ENCODE measurements at regions not wholly inside any gene's neighbourhood (a gene's known extent, or its start where the extent isn't known, plus 50 kb on each side); places are given as distances from the start of the nearest gene placed in this dataset.

DNA sequence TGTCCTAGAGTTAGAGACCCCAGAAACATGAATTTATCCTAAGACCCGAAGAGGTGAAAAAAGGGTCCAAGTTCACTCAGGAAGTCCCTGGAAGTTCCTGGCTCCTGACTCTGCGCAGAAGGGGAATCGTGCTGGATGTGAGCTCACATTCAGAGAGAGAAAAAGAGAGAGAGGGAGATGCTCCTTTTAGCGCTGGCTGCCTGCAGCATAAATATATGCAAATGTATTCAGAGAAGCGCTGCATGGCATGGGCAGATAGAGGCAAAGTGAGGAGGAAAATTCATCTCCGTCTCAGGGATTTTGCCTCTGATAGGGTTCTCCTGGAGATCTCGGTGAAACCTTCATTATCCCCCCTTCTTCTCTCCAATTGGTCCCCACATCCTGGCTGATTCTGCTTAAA, 517.2 kb downstream of the MN1 start:
- no peak for TF ChIP-seq TAF1 (IDR thresholded peaks at IDR 0.05; ENCODE audit: borderline replicate concordance, insufficient read depth, low read length)
- TF ChIP-seq SIN3A (IDR thresholded peaks at IDR 0.05; ENCODE audit: borderline replicate concordance, insufficient read depth, low read length) = no peak
- TF ChIP-seq POLR2AphosphoS5 (IDR thresholded peaks at IDR 0.05; ENCODE audit: low read depth, low read length) = no peak
- no peak for TF ChIP-seq FOXP2 (optimal IDR thresholded peaks at IDR 0.05; ENCODE audit: borderline replicate concordance, extremely low read depth, extremely low read length, insufficient read depth)
- TF ChIP-seq, protein P1, sequence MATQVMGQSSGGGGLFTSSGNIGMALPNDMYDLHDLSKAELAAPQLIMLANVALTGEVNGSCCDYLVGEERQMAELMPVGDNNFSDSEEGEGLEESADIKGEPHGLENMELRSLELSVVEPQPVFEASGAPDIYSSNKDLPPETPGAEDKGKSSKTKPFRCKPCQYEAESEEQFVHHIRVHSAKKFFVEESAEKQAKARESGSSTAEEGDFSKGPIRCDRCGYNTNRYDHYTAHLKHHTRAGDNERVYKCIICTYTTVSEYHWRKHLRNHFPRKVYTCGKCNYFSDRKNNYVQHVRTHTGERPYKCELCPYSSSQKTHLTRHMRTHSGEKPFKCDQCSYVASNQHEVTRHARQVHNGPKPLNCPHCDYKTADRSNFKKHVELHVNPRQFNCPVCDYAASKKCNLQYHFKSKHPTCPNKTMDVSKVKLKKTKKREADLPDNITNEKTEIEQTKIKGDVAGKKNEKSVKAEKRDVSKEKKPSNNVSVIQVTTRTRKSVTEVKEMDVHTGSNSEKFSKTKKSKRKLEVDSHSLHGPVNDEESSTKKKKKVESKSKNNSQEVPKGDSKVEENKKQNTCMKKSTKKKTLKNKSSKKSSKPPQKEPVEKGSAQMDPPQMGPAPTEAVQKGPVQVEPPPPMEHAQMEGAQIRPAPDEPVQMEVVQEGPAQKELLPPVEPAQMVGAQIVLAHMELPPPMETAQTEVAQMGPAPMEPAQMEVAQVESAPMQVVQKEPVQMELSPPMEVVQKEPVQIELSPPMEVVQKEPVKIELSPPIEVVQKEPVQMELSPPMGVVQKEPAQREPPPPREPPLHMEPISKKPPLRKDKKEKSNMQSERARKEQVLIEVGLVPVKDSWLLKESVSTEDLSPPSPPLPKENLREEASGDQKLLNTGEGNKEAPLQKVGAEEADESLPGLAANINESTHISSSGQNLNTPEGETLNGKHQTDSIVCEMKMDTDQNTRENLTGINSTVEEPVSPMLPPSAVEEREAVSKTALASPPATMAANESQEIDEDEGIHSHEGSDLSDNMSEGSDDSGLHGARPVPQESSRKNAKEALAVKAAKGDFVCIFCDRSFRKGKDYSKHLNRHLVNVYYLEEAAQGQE (IDR thresholded peaks at IDR 0.05; ENCODE audit: insufficient read depth in 1 of 2, low read depth in 2 of 2, low read length in 2 of 2) = no peak

DNA sequence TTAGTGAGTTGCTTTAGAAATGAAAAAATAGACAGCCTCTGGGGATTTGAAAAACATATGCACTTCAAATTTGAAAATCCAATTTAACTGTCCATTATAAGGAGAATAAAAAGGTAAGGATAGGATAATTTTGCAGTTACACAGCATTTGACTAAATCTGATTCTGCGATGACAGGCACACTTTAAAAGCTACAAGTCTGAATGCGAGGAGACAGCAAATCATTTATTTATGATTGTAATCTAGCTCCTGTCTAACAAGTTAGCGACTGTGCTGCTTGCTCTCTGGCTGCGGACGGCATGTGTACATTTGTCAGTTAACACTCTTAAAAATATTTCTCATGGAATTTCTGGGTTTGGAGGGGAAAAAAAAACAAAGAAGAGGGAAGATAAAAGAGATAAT, 514.8 kb downstream of the MN1 start:
- TF ChIP-seq TAF1 (IDR thresholded peaks at IDR 0.05; ENCODE audit: borderline replicate concordance, insufficient read depth, low read length) (no peak), FOXP2 (optimal IDR thresholded peaks at IDR 0.05; ENCODE audit: borderline replicate concordance, extremely low read depth, extremely low read length, insufficient read depth) (no peak), POLR2AphosphoS5 (IDR thresholded peaks at IDR 0.05; ENCODE audit: low read depth, low read length) (no peak), SIN3A (IDR thresholded peaks at IDR 0.05; ENCODE audit: borderline replicate concordance, insufficient read depth, low read length) (no peak)
- TF ChIP-seq, protein P1 (IDR thresholded peaks at IDR 0.05; ENCODE audit: insufficient read depth in 1 of 2, low read depth in 2 of 2, low read length in 2 of 2) = no peak

DNA sequence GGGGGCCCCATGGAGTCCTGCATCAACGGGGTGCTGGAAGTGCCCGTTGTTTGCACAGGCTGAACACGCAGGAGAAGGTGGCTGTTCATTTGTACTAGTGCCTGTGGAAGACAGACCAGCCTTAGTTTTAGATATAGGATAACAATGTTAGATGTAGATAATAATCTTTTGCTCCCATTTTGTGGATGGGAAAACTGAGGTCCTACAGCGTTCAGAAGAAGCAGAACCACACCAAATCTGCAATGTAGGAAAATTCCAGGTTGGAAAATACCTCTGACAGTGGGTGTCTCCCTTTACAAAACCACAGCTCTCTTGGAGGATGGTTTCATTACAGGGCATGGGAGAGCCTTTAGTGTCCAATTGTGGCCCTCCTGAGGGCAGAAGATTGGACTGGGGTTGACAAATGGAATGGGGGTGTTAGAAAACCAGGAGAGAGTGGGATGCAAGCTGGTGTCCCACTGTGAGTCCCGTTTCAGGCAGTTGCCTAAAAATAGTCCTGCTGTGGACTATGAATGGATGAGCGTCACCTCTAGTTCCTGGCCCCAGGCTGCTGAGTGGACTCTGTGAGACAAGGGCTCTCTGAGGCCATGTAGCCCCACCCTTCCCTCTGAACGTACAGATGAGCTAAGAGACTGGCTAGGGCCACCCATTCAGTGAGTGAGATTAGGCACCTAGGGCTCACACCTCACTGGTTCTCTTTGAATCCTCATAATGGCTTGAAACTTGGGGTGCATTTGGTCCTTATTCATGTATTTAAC, 508.8 kb downstream of the MN1 start:
- TF ChIP-seq, protein P1 (IDR thresholded peaks at IDR 0.05; ENCODE audit: insufficient read depth in 1 of 2, low read depth in 2 of 2, low read length in 2 of 2) = no peak
- TF ChIP-seq TAF1 (IDR thresholded peaks at IDR 0.05; ENCODE audit: borderline replicate concordance, insufficient read depth, low read length) (no peak), FOXP2 (optimal IDR thresholded peaks at IDR 0.05; ENCODE audit: borderline replicate concordance, extremely low read depth, extremely low read length, insufficient read depth) (no peak), SIN3A (IDR thresholded peaks at IDR 0.05; ENCODE audit: borderline replicate concordance, insufficient read depth, low read length) (no peak), POLR2AphosphoS5 (IDR thresholded peaks at IDR 0.05; ENCODE audit: low read depth, low read length) (no peak)

DNA sequence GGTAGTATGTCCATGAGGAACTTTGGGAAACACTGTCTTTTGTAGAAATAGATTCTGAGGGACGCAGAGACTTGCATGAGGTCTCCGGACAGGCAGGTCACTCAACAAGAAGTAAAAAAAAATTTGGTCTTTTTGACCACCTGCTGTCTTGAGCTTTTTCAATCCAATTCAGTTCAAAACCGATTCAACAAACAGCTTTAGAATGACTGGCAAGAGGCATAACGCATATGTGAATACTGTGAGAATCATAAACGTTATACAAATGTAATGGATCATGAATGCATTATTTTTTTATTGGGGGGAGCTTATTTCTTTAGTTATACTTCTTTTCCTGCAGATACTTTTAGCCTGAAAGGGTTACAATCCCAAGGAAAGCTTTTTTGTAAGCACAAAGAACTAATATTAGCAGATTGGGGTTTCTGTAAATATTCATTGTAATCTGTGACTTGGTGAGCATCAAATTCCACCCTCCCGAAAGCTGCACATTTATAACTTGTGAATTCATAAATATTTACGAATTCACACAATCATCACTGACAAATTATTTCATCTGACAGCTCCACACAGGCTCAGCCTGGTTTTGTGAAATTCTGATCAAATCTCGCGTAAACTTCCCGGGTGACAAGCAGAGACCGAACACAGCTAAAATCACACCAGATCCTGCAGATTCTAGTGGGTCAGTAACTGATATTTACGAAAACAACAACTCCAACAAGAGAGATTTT, 507.7 kb downstream of the MN1 start:
- TF ChIP-seq POLR2AphosphoS5 (IDR thresholded peaks at IDR 0.05; ENCODE audit: low read depth, low read length) = no peak
- TF ChIP-seq TAF1 (IDR thresholded peaks at IDR 0.05; ENCODE audit: borderline replicate concordance, insufficient read depth, low read length) = no peak

DNA sequence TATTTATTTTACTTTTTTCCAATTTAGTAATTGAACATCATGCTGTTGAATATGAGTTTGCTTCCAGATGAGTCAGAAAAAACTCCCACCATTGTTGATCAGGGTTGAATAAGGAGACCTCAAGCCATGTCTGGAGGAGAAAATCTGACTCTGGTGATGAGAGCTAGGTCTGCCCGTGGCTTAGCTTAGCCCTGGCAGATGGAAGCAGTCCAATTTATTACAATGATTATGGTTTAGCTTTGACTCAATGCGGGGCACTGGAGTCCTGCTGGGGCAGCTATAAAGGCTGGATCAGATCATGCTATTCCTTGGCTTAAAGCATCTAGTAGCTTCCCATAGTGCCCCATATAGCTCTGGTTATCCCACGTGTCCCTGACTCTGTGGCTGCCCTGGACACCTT, 506.5 kb downstream of the MN1 start:
- TF ChIP-seq SIN3A (IDR thresholded peaks at IDR 0.05; ENCODE audit: borderline replicate concordance, insufficient read depth, low read length) = no peak
- TF ChIP-seq FOXP2 (optimal IDR thresholded peaks at IDR 0.05; ENCODE audit: borderline replicate concordance, extremely low read depth, extremely low read length, insufficient read depth) = no peak
- TF ChIP-seq TAF1 (IDR thresholded peaks at IDR 0.05; ENCODE audit: borderline replicate concordance, insufficient read depth, low read length) = no peak

DNA sequence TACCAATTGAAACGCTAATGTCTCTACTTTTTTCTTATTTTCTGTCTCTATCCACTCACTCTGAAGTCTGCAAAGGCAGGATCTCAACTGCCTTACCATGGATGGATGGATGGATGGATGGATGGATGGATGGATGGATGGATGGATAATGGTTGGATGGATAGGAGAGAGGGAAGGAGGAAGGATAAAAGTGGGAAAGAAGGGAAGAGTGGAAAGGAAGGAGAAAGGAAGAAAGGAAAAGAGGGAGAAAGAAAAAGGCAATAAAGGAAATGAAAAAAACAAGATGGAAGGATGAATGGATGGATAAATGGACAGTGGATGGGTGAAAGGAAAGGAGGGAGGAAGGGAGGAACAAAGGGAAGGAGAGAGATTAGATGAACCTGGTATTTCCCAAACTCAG, 506.0 kb downstream of the MN1 start:
- TF ChIP-seq TAF1 (IDR thresholded peaks at IDR 0.05; ENCODE audit: borderline replicate concordance, insufficient read depth, low read length) = no peak
- no peak for TF ChIP-seq FOXP2 (optimal IDR thresholded peaks at IDR 0.05; ENCODE audit: borderline replicate concordance, extremely low read depth, extremely low read length, insufficient read depth)

Data from PFSK-1 (cell line).